ENCODE measurements at regions not wholly inside any gene's neighbourhood (a gene's known extent, or its start where the extent isn't known, plus 50 kb on each side); places are given as distances from the start of the nearest gene placed in this dataset.

DNA sequence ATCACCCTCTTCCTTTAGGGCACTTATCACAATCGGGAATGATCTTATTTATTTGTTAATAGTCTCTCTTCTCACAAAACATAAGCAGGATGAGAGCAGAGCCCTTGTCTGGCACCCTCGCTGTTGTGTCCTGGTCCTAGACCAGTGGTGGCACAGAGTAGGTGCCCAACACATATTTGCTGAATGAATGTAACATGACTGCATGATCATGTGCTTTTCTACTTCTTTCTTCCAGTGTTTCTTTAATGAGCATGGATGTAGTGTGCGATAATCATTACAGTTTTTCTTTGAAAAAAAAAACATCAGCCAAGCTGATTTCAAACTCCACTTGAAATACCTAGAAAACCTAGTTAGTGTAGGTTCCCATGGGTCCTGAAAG is 164.1 kb downstream of the CHIC2 start:
- Histone ChIP-seq H3K27me3 (ENCODE audit: control insufficient read depth, insufficient read depth, low read length) (no peaks in the 10 kb centered on the region), H3K9me3 (ENCODE audit: control insufficient read depth, insufficient read depth, low read depth, low read length) (no peaks in the 10 kb centered on the region), H3K27ac (ENCODE audit: low read length) (no peak overlapping the region), H3K4me3 (ENCODE audit: low read depth in 2 of 2, low read length in 2 of 2) (no peak overlapping the region), H3K36me3 (ENCODE audit: control insufficient read depth, insufficient read depth, low read length) (no peaks in the 10 kb centered on the region), H3K4me1 (ENCODE audit: control insufficient read depth, insufficient read depth, low read length) (no peaks in the 10 kb centered on the region)
- ChIA-PET POLR2A (no interaction called here), CTCF (no interaction called here)
- in situ Hi-C loops (cut with HindIII; ENCODE audit: low pct_unique_long_range_greater_than_20kb, low sequenced_read_pairs) = no loop called here
- TF ChIP-seq, protein P1, sequence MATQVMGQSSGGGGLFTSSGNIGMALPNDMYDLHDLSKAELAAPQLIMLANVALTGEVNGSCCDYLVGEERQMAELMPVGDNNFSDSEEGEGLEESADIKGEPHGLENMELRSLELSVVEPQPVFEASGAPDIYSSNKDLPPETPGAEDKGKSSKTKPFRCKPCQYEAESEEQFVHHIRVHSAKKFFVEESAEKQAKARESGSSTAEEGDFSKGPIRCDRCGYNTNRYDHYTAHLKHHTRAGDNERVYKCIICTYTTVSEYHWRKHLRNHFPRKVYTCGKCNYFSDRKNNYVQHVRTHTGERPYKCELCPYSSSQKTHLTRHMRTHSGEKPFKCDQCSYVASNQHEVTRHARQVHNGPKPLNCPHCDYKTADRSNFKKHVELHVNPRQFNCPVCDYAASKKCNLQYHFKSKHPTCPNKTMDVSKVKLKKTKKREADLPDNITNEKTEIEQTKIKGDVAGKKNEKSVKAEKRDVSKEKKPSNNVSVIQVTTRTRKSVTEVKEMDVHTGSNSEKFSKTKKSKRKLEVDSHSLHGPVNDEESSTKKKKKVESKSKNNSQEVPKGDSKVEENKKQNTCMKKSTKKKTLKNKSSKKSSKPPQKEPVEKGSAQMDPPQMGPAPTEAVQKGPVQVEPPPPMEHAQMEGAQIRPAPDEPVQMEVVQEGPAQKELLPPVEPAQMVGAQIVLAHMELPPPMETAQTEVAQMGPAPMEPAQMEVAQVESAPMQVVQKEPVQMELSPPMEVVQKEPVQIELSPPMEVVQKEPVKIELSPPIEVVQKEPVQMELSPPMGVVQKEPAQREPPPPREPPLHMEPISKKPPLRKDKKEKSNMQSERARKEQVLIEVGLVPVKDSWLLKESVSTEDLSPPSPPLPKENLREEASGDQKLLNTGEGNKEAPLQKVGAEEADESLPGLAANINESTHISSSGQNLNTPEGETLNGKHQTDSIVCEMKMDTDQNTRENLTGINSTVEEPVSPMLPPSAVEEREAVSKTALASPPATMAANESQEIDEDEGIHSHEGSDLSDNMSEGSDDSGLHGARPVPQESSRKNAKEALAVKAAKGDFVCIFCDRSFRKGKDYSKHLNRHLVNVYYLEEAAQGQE (IDR thresholded peaks at IDR 0.05; ENCODE audit: insufficient read depth in 1 of 2, low read depth in 2 of 2, low read length in 1 of 2) = no peak
- no peak for TF ChIP-seq CTCF (IDR thresholded peaks at IDR 0.05)
- intact Hi-C loops (cut with micrococcal nuclease; ENCODE audit: unreplicated experiment) = no loop called here
- ATAC-seq (no peak), DNase-seq (ENCODE audit: low read depth, low spot score) (no peak)
- no TSS peak for BruUV-seq (replicated peaks)

- H3K4me3 ChIP-seq (ENCODE audit: low read depth in 2 of 2, low read length in 2 of 2) = no peak overlapping the region
- intact Hi-C loops (cut with micrococcal nuclease; ENCODE audit: unreplicated experiment) (no loop called here), in situ Hi-C loops (cut with HindIII; ENCODE audit: low pct_unique_long_range_greater_than_20kb, low sequenced_read_pairs) (no loop called here)
- ATAC-seq (no peak), DNase-seq (ENCODE audit: low read depth, low spot score) (no peak)
- no peaks in the 10 kb centered on the region for H3K36me3 ChIP-seq (ENCODE audit: control insufficient read depth, insufficient read depth, low read length)
- no peak overlapping the region for H3K27ac ChIP-seq (ENCODE audit: low read length)
- ChIA-PET CTCF (no interaction called here), POLR2A (no interaction called here)
- H3K9me3 ChIP-seq (ENCODE audit: control insufficient read depth, insufficient read depth, low read depth, low read length) = no peaks in the 10 kb centered on the region
- no TSS peak for BruUV-seq (replicated peaks)
- TF ChIP-seq SIN3A (IDR thresholded peaks at IDR 0.05; ENCODE audit: borderline replicate concordance, insufficient read depth, low read depth, low read length) = no peak
- TF ChIP-seq, protein P1 (IDR thresholded peaks at IDR 0.05; ENCODE audit: insufficient read depth in 1 of 2, low read depth in 2 of 2, low read length in 1 of 2) = no peak
- TF ChIP-seq CTCF (IDR thresholded peaks at IDR 0.05) = no peak
- no peak for TF ChIP-seq POLR2AphosphoS5 (IDR thresholded peaks at IDR 0.05; ENCODE audit: low read depth, low read length)
- no peak for TF ChIP-seq TCF7L2 (IDR thresholded peaks at IDR 0.05; ENCODE audit: low read depth, low read length)
- no peaks in the 10 kb centered on the region for H3K4me1 ChIP-seq (ENCODE audit: control insufficient read depth, insufficient read depth, low read length)
- no peaks in the 10 kb centered on the region for H3K27me3 ChIP-seq (ENCODE audit: control insufficient read depth, insufficient read depth, low read length)
Measured at GRCh38 chr4:53899586-53900270, 164.7 kb downstream of the CHIC2 start.

All from Panc1 (cell line).